ENCODE measurements at regions not wholly inside any gene's neighbourhood (a gene's known extent, or its start where the extent isn't known, plus 50 kb on each side); places are given as distances from the start of the nearest gene placed in this dataset.

DNA sequence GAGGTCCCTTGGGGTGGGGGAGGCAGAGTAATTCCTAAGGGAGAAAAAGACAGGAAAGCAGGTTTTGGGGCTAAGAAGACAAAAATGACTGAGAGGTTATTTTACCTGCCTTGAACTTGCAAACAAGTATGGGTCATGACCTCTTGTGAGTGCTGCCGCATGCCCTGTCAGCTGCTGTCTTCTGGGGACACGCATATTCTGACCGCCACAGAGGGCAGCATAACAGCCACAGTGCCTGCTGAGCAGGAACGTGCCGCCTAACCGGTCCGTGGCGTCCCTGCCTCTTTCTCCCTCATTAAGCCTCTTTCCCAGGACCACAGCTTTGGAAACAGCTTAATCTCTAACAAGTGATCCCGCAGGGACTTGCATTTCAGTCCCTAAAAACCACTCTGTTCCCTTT, 51.3 kb upstream of the KCNA1 start:
- H3K27ac ChIP-seq (ENCODE audit: low read depth) = no peak overlapping the region
- H3K36me3 ChIP-seq (ENCODE audit: insufficient read depth) = no peaks in the 10 kb centered on the region
- TF ChIP-seq, protein P1, sequence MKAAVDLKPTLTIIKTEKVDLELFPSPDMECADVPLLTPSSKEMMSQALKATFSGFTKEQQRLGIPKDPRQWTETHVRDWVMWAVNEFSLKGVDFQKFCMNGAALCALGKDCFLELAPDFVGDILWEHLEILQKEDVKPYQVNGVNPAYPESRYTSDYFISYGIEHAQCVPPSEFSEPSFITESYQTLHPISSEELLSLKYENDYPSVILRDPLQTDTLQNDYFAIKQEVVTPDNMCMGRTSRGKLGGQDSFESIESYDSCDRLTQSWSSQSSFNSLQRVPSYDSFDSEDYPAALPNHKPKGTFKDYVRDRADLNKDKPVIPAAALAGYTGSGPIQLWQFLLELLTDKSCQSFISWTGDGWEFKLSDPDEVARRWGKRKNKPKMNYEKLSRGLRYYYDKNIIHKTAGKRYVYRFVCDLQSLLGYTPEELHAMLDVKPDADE (IDR thresholded peaks at IDR 0.05) = no peak
- TF ChIP-seq, protein P2, sequence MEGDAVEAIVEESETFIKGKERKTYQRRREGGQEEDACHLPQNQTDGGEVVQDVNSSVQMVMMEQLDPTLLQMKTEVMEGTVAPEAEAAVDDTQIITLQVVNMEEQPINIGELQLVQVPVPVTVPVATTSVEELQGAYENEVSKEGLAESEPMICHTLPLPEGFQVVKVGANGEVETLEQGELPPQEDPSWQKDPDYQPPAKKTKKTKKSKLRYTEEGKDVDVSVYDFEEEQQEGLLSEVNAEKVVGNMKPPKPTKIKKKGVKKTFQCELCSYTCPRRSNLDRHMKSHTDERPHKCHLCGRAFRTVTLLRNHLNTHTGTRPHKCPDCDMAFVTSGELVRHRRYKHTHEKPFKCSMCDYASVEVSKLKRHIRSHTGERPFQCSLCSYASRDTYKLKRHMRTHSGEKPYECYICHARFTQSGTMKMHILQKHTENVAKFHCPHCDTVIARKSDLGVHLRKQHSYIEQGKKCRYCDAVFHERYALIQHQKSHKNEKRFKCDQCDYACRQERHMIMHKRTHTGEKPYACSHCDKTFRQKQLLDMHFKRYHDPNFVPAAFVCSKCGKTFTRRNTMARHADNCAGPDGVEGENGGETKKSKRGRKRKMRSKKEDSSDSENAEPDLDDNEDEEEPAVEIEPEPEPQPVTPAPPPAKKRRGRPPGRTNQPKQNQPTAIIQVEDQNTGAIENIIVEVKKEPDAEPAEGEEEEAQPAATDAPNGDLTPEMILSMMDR (conservative IDR thresholded peaks at IDR 0.05; ENCODE audit: low read depth in 2 of 2) = peak in 1 of 2 experiments; percentile 54; a peak in 2 of 4 replicates
- H3K4me1 ChIP-seq (ENCODE audit: insufficient read depth) = no peaks in the 10 kb centered on the region
- Mint-ChIP-seq H3K36me3 (ENCODE audit: low read depth) (no peaks in the 10 kb centered on the region), H3K9me3 (no peaks in the 10 kb centered on the region), H3K4me3 (no peak overlapping the region), H3K4me1 (peaks cover 11% of the 10 kb centered on the region), H3K27ac (no peak overlapping the region), H3K27me3 (ENCODE audit: insufficient read depth, low read depth, poor library complexity) (peaks cover 13% of the 10 kb centered on the region)
- H2AFZ ChIP-seq = no peak overlapping the region; the same call in 1 of the 2 replicates
- ATAC-seq (peak; percentile 64), DNase-seq (ENCODE audit: low spot score) (peak; percentile 65)
- H3K9me2 ChIP-seq (ENCODE audit: insufficient read depth) = no peaks in the 10 kb centered on the region
- H4K20me1 ChIP-seq (replicated peaks; ENCODE audit: insufficient read depth) = no peaks in the 10 kb centered on the region
- H3K4me2 ChIP-seq = peak overlapping the region; percentile 74
- no peaks in the 10 kb centered on the region for H3K79me2 ChIP-seq (replicated peaks; ENCODE audit: insufficient read depth)
- no peak overlapping the region; the same call in 1 of the 2 replicates for H3K4me3 ChIP-seq
- peaks cover 3% of the 10 kb centered on the region; the same call in 1 of the 2 replicates for H3K27me3 ChIP-seq (ENCODE audit: insufficient read depth)
- H3F3A ChIP-seq (replicated peaks; ENCODE audit: low read depth) = no peaks in the 10 kb centered on the region

DNA sequence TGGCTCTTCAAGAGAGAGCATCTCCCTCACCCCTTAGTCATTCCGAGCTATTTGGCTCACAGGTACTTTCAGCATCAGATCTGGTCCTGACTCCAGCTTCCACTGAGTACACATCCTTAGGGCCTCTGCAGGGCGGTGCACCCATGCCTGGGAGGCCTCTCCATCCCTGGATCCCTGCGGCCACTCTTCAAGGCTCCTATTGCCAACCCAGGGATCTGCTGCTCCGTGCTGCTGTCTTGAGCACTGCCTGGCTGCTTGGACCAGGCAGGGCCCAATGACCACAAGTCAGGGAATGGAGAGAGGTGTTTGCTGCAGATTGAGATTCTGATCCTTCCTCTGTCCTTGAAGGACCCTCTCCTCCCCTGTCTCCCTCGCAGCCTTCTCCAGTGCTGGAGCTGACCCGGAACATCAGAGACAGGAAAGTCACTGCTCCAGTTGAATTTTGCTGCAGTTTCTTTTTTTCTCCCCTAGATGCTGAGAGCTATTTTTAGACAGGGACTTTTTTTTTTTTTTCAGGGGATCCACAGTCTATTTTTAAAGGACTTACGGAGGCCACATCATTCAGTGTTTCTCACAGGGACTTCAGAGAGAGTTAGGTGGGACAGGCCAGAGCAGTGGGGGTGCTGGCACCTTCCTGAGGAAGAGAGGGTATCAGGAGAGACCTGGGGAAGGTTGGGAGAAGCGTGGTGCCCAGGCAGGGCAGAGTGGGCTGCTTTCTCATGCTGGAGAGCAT, 50.1 kb upstream of the KCNA1 start:
- Histone ChIP-seq H3K4me1 (ENCODE audit: insufficient read depth) (no peaks in the 10 kb centered on the region), H3K36me3 (ENCODE audit: insufficient read depth) (no peaks in the 10 kb centered on the region), H3K4me2 (no peak overlapping the region), H3K4me3 (no peak overlapping the region), H3K27ac (ENCODE audit: low read depth) (no peak overlapping the region), H3K9me2 (ENCODE audit: insufficient read depth) (no peaks in the 10 kb centered on the region), H3K27me3 (ENCODE audit: insufficient read depth) (peaks cover 3% of the 10 kb centered on the region; the same call in 1 of the 2 replicates), H2AFZ (no peak overlapping the region), H3F3A (replicated peaks; ENCODE audit: low read depth) (no peaks in the 10 kb centered on the region), H4K20me1 (replicated peaks; ENCODE audit: insufficient read depth) (no peaks in the 10 kb centered on the region), H3K79me2 (replicated peaks; ENCODE audit: insufficient read depth) (no peaks in the 10 kb centered on the region)
- no peak for DNase-seq (ENCODE audit: low spot score)
- H3K36me3 Mint-ChIP-seq (ENCODE audit: low read depth) = no peaks in the 10 kb centered on the region
- no peak overlapping the region for H3K4me3 Mint-ChIP-seq
- H3K27me3 Mint-ChIP-seq (ENCODE audit: insufficient read depth, low read depth, poor library complexity) = peaks cover 13% of the 10 kb centered on the region
- no peaks in the 10 kb centered on the region for H3K9me3 Mint-ChIP-seq
- no peak for ATAC-seq
- H3K27ac Mint-ChIP-seq = no peak overlapping the region
- H3K4me1 Mint-ChIP-seq = peaks cover 11% of the 10 kb centered on the region
- no peak for TF ChIP-seq POLR2AphosphoS5 (IDR thresholded peaks at IDR 0.05; ENCODE audit: low read depth)
- TF ChIP-seq, protein P2 (conservative IDR thresholded peaks at IDR 0.05; ENCODE audit: low read depth in 2 of 2) = no peak
- TF ChIP-seq ZNF114 (CRISPR knock-in tag; IDR thresholded peaks at IDR 0.05) = no peak
- TF ChIP-seq NANOG (IDR thresholded peaks at IDR 0.05; ENCODE audit: borderline replicate concordance) = no peak
- TF ChIP-seq, protein P3, sequence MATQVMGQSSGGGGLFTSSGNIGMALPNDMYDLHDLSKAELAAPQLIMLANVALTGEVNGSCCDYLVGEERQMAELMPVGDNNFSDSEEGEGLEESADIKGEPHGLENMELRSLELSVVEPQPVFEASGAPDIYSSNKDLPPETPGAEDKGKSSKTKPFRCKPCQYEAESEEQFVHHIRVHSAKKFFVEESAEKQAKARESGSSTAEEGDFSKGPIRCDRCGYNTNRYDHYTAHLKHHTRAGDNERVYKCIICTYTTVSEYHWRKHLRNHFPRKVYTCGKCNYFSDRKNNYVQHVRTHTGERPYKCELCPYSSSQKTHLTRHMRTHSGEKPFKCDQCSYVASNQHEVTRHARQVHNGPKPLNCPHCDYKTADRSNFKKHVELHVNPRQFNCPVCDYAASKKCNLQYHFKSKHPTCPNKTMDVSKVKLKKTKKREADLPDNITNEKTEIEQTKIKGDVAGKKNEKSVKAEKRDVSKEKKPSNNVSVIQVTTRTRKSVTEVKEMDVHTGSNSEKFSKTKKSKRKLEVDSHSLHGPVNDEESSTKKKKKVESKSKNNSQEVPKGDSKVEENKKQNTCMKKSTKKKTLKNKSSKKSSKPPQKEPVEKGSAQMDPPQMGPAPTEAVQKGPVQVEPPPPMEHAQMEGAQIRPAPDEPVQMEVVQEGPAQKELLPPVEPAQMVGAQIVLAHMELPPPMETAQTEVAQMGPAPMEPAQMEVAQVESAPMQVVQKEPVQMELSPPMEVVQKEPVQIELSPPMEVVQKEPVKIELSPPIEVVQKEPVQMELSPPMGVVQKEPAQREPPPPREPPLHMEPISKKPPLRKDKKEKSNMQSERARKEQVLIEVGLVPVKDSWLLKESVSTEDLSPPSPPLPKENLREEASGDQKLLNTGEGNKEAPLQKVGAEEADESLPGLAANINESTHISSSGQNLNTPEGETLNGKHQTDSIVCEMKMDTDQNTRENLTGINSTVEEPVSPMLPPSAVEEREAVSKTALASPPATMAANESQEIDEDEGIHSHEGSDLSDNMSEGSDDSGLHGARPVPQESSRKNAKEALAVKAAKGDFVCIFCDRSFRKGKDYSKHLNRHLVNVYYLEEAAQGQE (IDR thresholded peaks at IDR 0.05; ENCODE audit: unreplicated experiment) = no peak
- no peak for TF ChIP-seq STAT1 (IDR thresholded peaks at IDR 0.05; ENCODE audit: unreplicated experiment)
- TF ChIP-seq CREB1 (CRISPR knock-in tag; IDR thresholded peaks at IDR 0.05; ENCODE audit: low read depth) = no peak
- TF ChIP-seq EZH2phosphoT487 (IDR thresholded peaks at IDR 0.05; ENCODE audit: unreplicated experiment) = no peak
- no peak for TF ChIP-seq JUNB (IDR thresholded peaks at IDR 0.05; ENCODE audit: unreplicated experiment)
- TF ChIP-seq, protein P1 (IDR thresholded peaks at IDR 0.05) = no peak
- no peak for TF ChIP-seq EZH2 (IDR thresholded peaks at IDR 0.05; ENCODE audit: low read depth, unreplicated experiment)
- no peak for TF ChIP-seq ZNF331 (CRISPR knock-in tag; IDR thresholded peaks at IDR 0.05; ENCODE audit: low read depth)

All from GM23338 (cell line).